ENCODE measurements at regions not wholly inside any gene's neighbourhood (a gene's known extent, or its start where the extent isn't known, plus 50 kb on each side); places are given as distances from the start of the nearest gene placed in this dataset.

- in situ Hi-C loops (cut with HindIII; ENCODE audit: low pct_ligation_motif_present, low sequenced_read_pairs): no loop called here
- Histone ChIP-seq H3K4me3 (ENCODE audit: low read depth, low read length) (no peak overlapping the region), H3K36me3 (replicated peaks) (no peaks in the 10 kb centered on the region), H3K27ac (peak overlapping the region; percentile 86), H3K27me3 (replicated peaks) (no peaks in the 10 kb centered on the region)
- peak; percentile 20 for DNase-seq
- no peak for TF ChIP-seq CTCF (IDR thresholded peaks at IDR 0.05; ENCODE audit: low read depth, low read length, missing control alignments)
Observed at GRCh38 chr1:8136766-8137165, 110.7 kb upstream of the ERRFI1 start.

GRCh38 chr1:8135250-8135649, 109.1 kb upstream of the ERRFI1 start:
- H3K4me3 ChIP-seq (ENCODE audit: low read depth, low read length): no peak overlapping the region
- H3K27me3 ChIP-seq (replicated peaks): no peaks in the 10 kb centered on the region
- no peak for TF ChIP-seq CTCF (IDR thresholded peaks at IDR 0.05; ENCODE audit: low read depth, low read length, missing control alignments)
- in situ Hi-C loops (cut with HindIII; ENCODE audit: low pct_ligation_motif_present, low sequenced_read_pairs): no loop called here
- DNase-seq: no peak
- H3K36me3 ChIP-seq (replicated peaks): no peaks in the 10 kb centered on the region
- H3K27ac ChIP-seq: peak overlapping the region; percentile 96

GRCh38 chr1:8134546-8135235, 108.6 kb upstream of the ERRFI1 start:
- no peaks in the 10 kb centered on the region for H3K27me3 ChIP-seq (replicated peaks)
- H3K4me3 ChIP-seq (ENCODE audit: low read depth, low read length): peak overlapping the region; percentile 17
- H3K27ac ChIP-seq: peak overlapping the region; percentile 96
- DNase-seq: peak; percentile 74
- TF ChIP-seq CTCF (IDR thresholded peaks at IDR 0.05; ENCODE audit: low read depth, low read length, missing control alignments): no peak
- in situ Hi-C loops (cut with HindIII; ENCODE audit: low pct_ligation_motif_present, low sequenced_read_pairs): no loop called here
- H3K36me3 ChIP-seq (replicated peaks): no peaks in the 10 kb centered on the region

- in situ Hi-C loops (cut with HindIII; ENCODE audit: low pct_ligation_motif_present, low sequenced_read_pairs): no loop called here
- Histone ChIP-seq H3K27me3 (replicated peaks) (no peaks in the 10 kb centered on the region), H3K4me3 (ENCODE audit: low read depth, low read length) (no peak overlapping the region), H3K27ac (peak overlapping the region; percentile 96), H3K36me3 (replicated peaks) (no peaks in the 10 kb centered on the region)
- no peak for TF ChIP-seq CTCF (IDR thresholded peaks at IDR 0.05; ENCODE audit: low read depth, low read length, missing control alignments)
- peak; percentile 90 for DNase-seq
Observed at GRCh38 chr1:8133657-8134430, 107.7 kb upstream of the ERRFI1 start.

DNA sequence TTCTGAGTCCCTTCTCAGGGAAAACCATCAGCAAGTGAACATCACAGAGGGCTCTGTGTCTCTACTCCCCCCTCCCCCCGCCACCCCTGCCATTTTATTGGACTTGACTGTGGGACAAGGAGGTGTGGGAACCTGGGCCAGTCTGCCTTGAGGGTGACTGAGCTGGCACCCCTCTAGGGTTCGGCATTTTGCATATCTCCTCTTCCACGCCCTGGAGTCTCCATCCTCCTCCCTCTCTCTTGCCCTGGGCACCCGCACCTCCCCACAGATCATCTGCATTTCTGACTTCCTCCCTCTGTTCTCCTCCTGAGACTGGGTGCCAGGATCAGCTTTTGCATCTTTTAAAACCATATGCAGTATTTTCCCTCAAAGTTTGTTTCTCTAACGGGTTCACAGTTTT, 107.1 kb upstream of the ERRFI1 start:
- no peak for DNase-seq
- Histone ChIP-seq H3K4me3 (ENCODE audit: low read depth, low read length) (no peak overlapping the region), H3K27me3 (replicated peaks) (no peaks in the 10 kb centered on the region), H3K27ac (peak overlapping the region; percentile 96), H3K36me3 (replicated peaks) (no peaks in the 10 kb centered on the region)
- TF ChIP-seq CTCF (IDR thresholded peaks at IDR 0.05; ENCODE audit: low read depth, low read length, missing control alignments): no peak
- in situ Hi-C loops (cut with HindIII; ENCODE audit: low pct_ligation_motif_present, low sequenced_read_pairs): no loop called here
